Parathyroid adenoma (tissue), 2 donors: ENCODE measurements at regions not wholly inside any gene's neighbourhood (a gene's known extent, or its start where the extent isn't known, plus 50 kb on each side); places are given as distances from the start of the nearest gene placed in this dataset.

Source experiments
- H2AFZ ChIP-seq: fragments of 300-600 bp; sonication (generic); one replicate; pipeline ENCODE4 v1.7.0; 2017; ENCODE audit warnings: antibody characterized with exemption, mild to moderate bottlenecking
- H3K27ac ChIP-seq: fragments of 300-600 bp; sonication (generic); one replicate; pipeline ENCODE4 v1.7.0; 2017
- H3K27me3 ChIP-seq: fragments of 300-600 bp; sonication (generic); one replicate; pipeline ENCODE4 v1.7.0; 2017; ENCODE audit warnings: low read length; ENCODE audit not compliant: control insufficient read depth, insufficient read depth
- H3K36me3 ChIP-seq: fragments of 300-600 bp; sonication (generic); one replicate; pipeline ENCODE4 v1.7.0; 2017; ENCODE audit warnings: low read length; ENCODE audit not compliant: control insufficient read depth, insufficient read depth
- H3K4me1 ChIP-seq: fragments of 300-600 bp; sonication (generic); one replicate; pipeline ENCODE4 v1.7.0; 2017; ENCODE audit warnings: control low read depth
- H3K4me2 ChIP-seq: fragments of 300-600 bp; sonication (generic); one replicate; pipeline ENCODE4 v1.7.0; 2017; ENCODE audit warnings: low read length
- H3K4me3 ChIP-seq: fragments of 300-600 bp; sonication (generic); one replicate; pipeline ENCODE4 v1.7.0; 2017; ENCODE audit warnings: low read depth, low read length
- H3K79me2 ChIP-seq: fragments of 300-600 bp; sonication (generic); one replicate; pipeline ENCODE4 v1.7.0; 2017; ENCODE audit warnings: control low read depth
- H3K9ac ChIP-seq: fragments of 300-600 bp; sonication (generic); one replicate; pipeline ENCODE4 v1.7.0; 2017; ENCODE audit warnings: mild to moderate bottlenecking
- H3K9me3 ChIP-seq: fragments of 300-600 bp; sonication (generic); one replicate; pipeline ENCODE4 v1.7.0; 2017; ENCODE audit warnings: low read length; ENCODE audit not compliant: control insufficient read depth
- TF ChIP-seq, protein P1 (sequence below): fragments of 300-600 bp; sonication (generic); IDR thresholded peaks from one replicate; pipeline ENCODE4 v1.7.0; 2017; ENCODE audit warnings: antibody characterized with exemption, mild to moderate bottlenecking
- donor health status: primary hyperparathyroidism.

DNA sequence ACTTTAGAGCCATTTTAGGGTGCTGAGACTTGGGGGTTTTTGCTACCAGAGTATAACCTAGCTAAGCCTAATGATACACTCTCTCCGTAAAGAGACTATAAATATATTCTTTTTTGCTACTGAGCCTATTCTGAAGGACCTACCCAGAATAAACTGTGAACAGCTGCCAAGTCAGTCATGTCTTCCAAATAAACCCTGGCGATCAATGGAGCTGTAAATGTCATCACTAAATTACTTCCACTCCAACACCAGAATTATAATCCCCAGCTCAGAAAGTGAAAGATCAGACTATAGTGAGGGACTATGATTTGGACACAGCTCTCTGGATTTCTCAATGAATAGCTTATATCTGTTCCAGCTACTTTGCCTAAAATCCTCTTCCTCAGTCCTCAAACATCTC, 178.9 kb downstream of the METTL4 start:
- no peak overlapping the region for H3K27ac ChIP-seq
- TF ChIP-seq, protein P1, sequence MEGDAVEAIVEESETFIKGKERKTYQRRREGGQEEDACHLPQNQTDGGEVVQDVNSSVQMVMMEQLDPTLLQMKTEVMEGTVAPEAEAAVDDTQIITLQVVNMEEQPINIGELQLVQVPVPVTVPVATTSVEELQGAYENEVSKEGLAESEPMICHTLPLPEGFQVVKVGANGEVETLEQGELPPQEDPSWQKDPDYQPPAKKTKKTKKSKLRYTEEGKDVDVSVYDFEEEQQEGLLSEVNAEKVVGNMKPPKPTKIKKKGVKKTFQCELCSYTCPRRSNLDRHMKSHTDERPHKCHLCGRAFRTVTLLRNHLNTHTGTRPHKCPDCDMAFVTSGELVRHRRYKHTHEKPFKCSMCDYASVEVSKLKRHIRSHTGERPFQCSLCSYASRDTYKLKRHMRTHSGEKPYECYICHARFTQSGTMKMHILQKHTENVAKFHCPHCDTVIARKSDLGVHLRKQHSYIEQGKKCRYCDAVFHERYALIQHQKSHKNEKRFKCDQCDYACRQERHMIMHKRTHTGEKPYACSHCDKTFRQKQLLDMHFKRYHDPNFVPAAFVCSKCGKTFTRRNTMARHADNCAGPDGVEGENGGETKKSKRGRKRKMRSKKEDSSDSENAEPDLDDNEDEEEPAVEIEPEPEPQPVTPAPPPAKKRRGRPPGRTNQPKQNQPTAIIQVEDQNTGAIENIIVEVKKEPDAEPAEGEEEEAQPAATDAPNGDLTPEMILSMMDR, result no peak
- no peaks in the 10 kb centered on the region for H3K79me2 ChIP-seq
- no peak overlapping the region for H3K4me2 ChIP-seq
- no peak overlapping the region for H3K9ac ChIP-seq
- H3K4me1 ChIP-seq, result no peaks in the 10 kb centered on the region
- no peak overlapping the region for H2AFZ ChIP-seq
- H3K9me3 ChIP-seq, result no peaks in the 10 kb centered on the region
- H3K36me3 ChIP-seq, result no peaks in the 10 kb centered on the region
- no peak overlapping the region for H3K4me3 ChIP-seq
- H3K27me3 ChIP-seq, result no peaks in the 10 kb centered on the region

DNA sequence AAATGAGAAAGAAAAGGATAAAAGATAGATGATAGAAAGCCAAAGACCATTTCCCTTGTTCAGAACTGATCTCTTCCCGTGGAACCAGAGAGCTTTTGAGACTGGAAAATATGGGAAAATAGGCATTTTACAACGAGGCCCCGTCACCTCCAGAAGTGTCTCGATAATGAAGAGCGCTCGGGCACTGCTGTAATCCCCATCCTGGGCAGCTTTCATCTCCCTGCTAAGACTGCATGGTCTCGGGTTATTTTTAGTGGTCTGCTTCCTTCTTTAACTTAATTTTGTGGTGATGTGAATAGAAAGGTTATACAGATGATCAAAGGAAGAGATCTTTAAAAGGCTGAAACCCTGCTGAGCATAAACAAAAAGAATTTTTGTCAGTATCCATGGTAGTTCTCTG, 176.6 kb downstream of the METTL4 start:
- H3K27ac ChIP-seq, result no peak overlapping the region
- TF ChIP-seq, protein P1, result no peak
- H3K27me3 ChIP-seq, result no peaks in the 10 kb centered on the region
- no peaks in the 10 kb centered on the region for H3K36me3 ChIP-seq
- H3K79me2 ChIP-seq, result no peaks in the 10 kb centered on the region
- H3K9ac ChIP-seq, result no peak overlapping the region
- no peak overlapping the region for H3K4me3 ChIP-seq
- no peak overlapping the region for H3K4me2 ChIP-seq
- H3K4me1 ChIP-seq, result no peaks in the 10 kb centered on the region
- H3K9me3 ChIP-seq, result no peaks in the 10 kb centered on the region
- H2AFZ ChIP-seq, result no peak overlapping the region

- no peaks in the 10 kb centered on the region for H3K27me3 ChIP-seq
- no peaks in the 10 kb centered on the region for H3K79me2 ChIP-seq
- H3K9ac ChIP-seq, result no peak overlapping the region
- no peaks in the 10 kb centered on the region for H3K9me3 ChIP-seq
- H3K4me1 ChIP-seq, result no peaks in the 10 kb centered on the region
- no peak overlapping the region for H3K4me3 ChIP-seq
- no peak overlapping the region for H3K4me2 ChIP-seq
- H3K36me3 ChIP-seq, result no peaks in the 10 kb centered on the region
- no peak overlapping the region for H2AFZ ChIP-seq
- TF ChIP-seq, protein P1, result no peak
- H3K27ac ChIP-seq, result no peak overlapping the region
Measured at GRCh38 chr18:2395427-2396161, 175.7 kb downstream of the METTL4 start.

- Histone ChIP-seq H3K27ac (no peak overlapping the region), H3K79me2 (no peaks in the 10 kb centered on the region), H3K9ac (no peak overlapping the region), H3K36me3 (no peaks in the 10 kb centered on the region), H3K4me2 (no peak overlapping the region), H3K27me3 (no peaks in the 10 kb centered on the region), H3K4me3 (no peak overlapping the region), H3K9me3 (no peaks in the 10 kb centered on the region), H2AFZ (no peak overlapping the region), H3K4me1 (no peaks in the 10 kb centered on the region)
- TF ChIP-seq, protein P1, result no peak
Measured at GRCh38 chr18:2396162-2396505, 175.2 kb downstream of the METTL4 start.

DNA sequence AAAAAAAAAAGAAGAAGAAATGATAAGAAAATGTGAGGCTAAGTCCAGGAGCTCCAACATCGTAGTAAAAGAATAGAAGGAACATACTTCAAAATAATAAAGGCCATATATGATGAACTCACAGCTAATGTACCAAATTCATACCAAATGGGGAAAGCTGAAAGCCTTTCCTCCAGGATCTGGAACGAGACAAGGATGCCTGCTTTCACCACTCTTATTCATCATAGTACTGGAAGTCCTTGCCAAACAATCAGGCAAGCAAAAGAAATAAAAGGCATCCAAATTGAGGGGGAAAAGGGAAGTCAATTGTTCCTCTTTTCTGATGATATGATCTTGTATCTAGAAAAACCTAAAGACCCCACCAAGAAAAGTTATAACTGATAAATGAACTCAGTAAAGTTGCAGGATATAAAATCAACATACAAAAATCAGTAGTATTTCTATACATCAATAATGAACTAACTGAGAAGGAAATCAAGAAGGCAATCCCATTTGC, 170.6 kb downstream of the METTL4 start:
- Histone ChIP-seq H3K4me3 (no peak overlapping the region), H3K4me1 (no peaks in the 10 kb centered on the region), H3K4me2 (no peak overlapping the region), H3K79me2 (no peaks in the 10 kb centered on the region), H3K36me3 (no peaks in the 10 kb centered on the region), H3K9me3 (no peaks in the 10 kb centered on the region), H3K27me3 (no peaks in the 10 kb centered on the region), H2AFZ (no peak overlapping the region), H3K27ac (no peak overlapping the region), H3K9ac (no peak overlapping the region)
- TF ChIP-seq, protein P1, result no peak
